ENCODE measurements at regions not wholly inside any gene's neighbourhood (a gene's known extent, or its start where the extent isn't known, plus 50 kb on each side); places are given as distances from the start of the nearest gene placed in this dataset.
A peak's percentile ranks its signal among the peaks of the same experiment; 100 is the strongest.

- DNase-seq: no peak
Measured at GRCh38 chr11:33615751-33616150, 84.9 kb downstream of the C11orf91 start.

GRCh38 chr11:33613404-33613803 is 87.2 kb downstream of the C11orf91 start:
- DNase-seq: no peak

GRCh38 chr11:33610903-33611302 is 89.7 kb downstream of the C11orf91 start:
- no peak for DNase-seq

GRCh38 chr11:33608386-33608785 is 92.2 kb downstream of the C11orf91 start:
- DNase-seq: peak in 2 of 3 experiments; percentile 14 to 43

- no peak for DNase-seq
Measured at GRCh38 chr11:33606762-33607161, 93.9 kb downstream of the C11orf91 start.

GRCh38 chr11:33605703-33606102 is 94.9 kb downstream of the C11orf91 start:
- no peak for DNase-seq

- DNase-seq: peak; percentile 87 to 95 (median 89)
Measured at GRCh38 chr11:33598426-33599069, 102.1 kb downstream of the C11orf91 start.

GRCh38 chr11:33594188-33594587 is 106.4 kb downstream of the C11orf91 start:
- no peak for DNase-seq

- DNase-seq: no peak
Measured at GRCh38 chr11:33590441-33590840, 110.2 kb downstream of the C11orf91 start.

GRCh38 chr11:33588056-33588455 is 112.6 kb downstream of the C11orf91 start:
- no peak for DNase-seq

GRCh38 chr11:33585586-33586209 is 114.9 kb downstream of the C11orf91 start:
- no peak for DNase-seq

GRCh38 chr11:33582636-33583325 is 117.8 kb downstream of the C11orf91 start:
- DNase-seq: no peak

GRCh38 chr11:33579101-33579500 is 121.5 kb downstream of the C11orf91 start:
- DNase-seq: no peak

- DNase-seq: no peak
Measured at GRCh38 chr11:33577204-33577603, 123.4 kb downstream of the C11orf91 start.

- DNase-seq: no peak
Measured at GRCh38 chr11:33575311-33575710, 125.3 kb downstream of the C11orf91 start.

- DNase-seq: no peak
Measured at GRCh38 chr11:33574331-33574730, 126.3 kb downstream of the C11orf91 start.

- DNase-seq: no peak
Measured at GRCh38 chr11:33569333-33569732, 131.3 kb downstream of the C11orf91 start.

- DNase-seq: no peak
Measured at GRCh38 chr11:33567004-33567403, 133.6 kb downstream of the C11orf91 start.

- no peak for DNase-seq
Measured at GRCh38 chr11:33564856-33565453, 135.7 kb downstream of the C11orf91 start.

- DNase-seq: peak in 1 of 3 experiments; percentile 10
Measured at GRCh38 chr11:33560729-33561128, 139.9 kb downstream of the C11orf91 start.

GRCh38 chr11:33559567-33559966 is 141.1 kb downstream of the C11orf91 start:
- DNase-seq: no peak

GRCh38 chr11:33558097-33558496 is 142.5 kb downstream of the C11orf91 start:
- no peak for DNase-seq

GRCh38 chr11:33557201-33557600 is 143.4 kb downstream of the C11orf91 start:
- no peak for DNase-seq

- no peak for DNase-seq
Measured at GRCh38 chr11:33554219-33554618, 146.4 kb downstream of the C11orf91 start.
